Gastroesophageal sphincter (tissue), 4 donors: ENCODE measurements at regions not wholly inside any gene's neighbourhood (a gene's known extent, or its start where the extent isn't known, plus 50 kb on each side); places are given as distances from the start of the nearest gene placed in this dataset.

Source experiments
- ATAC-seq: fragments of 150-250 bp; one replicate; pipeline ENCODE4 v1.9.1; 2016; ENCODE audit warnings: mild to moderate bottlenecking, moderate library complexity
- H3K27ac ChIP-seq, 4 donors: fragments of 200-600 bp; sonication (generic) in 3 of 4; 1 replicate in 3 of 4; 2 replicates in 1 of 4; pipeline ENCODE4 v1.5.1; 2016 to 2019
- H3K27me3 ChIP-seq: fragments of 200-600 bp; sonication (generic); one replicate; pipeline ENCODE4 v1.5.1; 2019
- H3K36me3 ChIP-seq, 2 donors: fragments of 200-600 bp; sonication (generic); one replicate each; pipeline ENCODE4 v1.5.1; 2019; ENCODE audit warnings: control low read depth in 1 of 2
- H3K4me1 ChIP-seq, 3 donors: fragments of 200-600 bp; sonication (generic); 1 replicate in 2 of 3; 2 replicates in 1 of 3; pipeline ENCODE4 v1.5.1; 2016 to 2019; ENCODE audit warnings: control low read depth in 2 of 3
- H3K4me3 ChIP-seq, 2 donors: fragments of 200-600 bp; sonication (generic); one replicate each; pipeline ENCODE4 v1.5.1; 2019; ENCODE audit warnings: mild to moderate bottlenecking in 1 of 2, moderate library complexity in 1 of 2
- H3K9me3 ChIP-seq, 3 donors: fragments of 200-600 bp; sonication (generic); one replicate each; pipeline ENCODE4 v1.5.1; 2017 to 2019; ENCODE audit warnings: control low read depth in 2 of 3
- CTCF ChIP-seq, 4 experiments: fragments of 200-600 bp in 2 of 4; fragments of 450-650 bp in 2 of 4; sonication (generic) in 1 of 4; IDR thresholded peaks; one replicate each; pipeline ENCODE4 v1.5.1; 2017 to 2019; ENCODE audit warnings: antibody characterized with exemption in 4 of 4, mild to moderate bottlenecking in 2 of 4, moderate library complexity in 2 of 4
- EP300 ChIP-seq: sonication (generic); formaldehyde crosslinking; IDR thresholded peaks from one replicate; pipeline ENCODE4 v1.6.1; 2017; ENCODE audit warnings: antibody characterized with exemption, mild to moderate bottlenecking
- POLR2A ChIP-seq, 2 donors: fragments of 450-650 bp; IDR thresholded peaks; one replicate each; pipeline ENCODE4 v1.6.1; 2017; ENCODE audit warnings: antibody characterized with exemption in 2 of 2, mild to moderate bottlenecking in 2 of 2, moderate library complexity in 1 of 2
- POLR2AphosphoS5 ChIP-seq: sonication (generic); formaldehyde crosslinking; IDR thresholded peaks from one replicate; pipeline ENCODE4 v1.6.1; 2017; ENCODE audit warnings: antibody characterized with exemption
- WGBS, 2 donors: methylation state at CpG; one replicate each; pipeline ENCODE4 v1.1.5; 2018; ENCODE audit warnings: low coverage in 1 of 2; 5-methylcytosine and 5-hydroxymethylcytosine counted together

GRCh38 chr5:1951165-1951816 lies 68.6 kb upstream of the IRX4 start:
- Histone ChIP-seq H3K4me1 (peaks cover 0 to 16% (median 0%) of the 10 kb centered on the region in 3 donors), H3K27me3 (peaks cover 45% of the 10 kb centered on the region), H3K27ac (no peak overlapping the region), H3K4me3 (no peak overlapping the region), H3K36me3 (no peaks in the 10 kb centered on the region), H3K9me3 (no peaks in the 10 kb centered on the region)
- TF ChIP-seq EP300 (no peak), POLR2AphosphoS5 (no peak), POLR2A (IDR thresholded peaks at IDR 0.05) (no peak), CTCF (IDR thresholded peaks at IDR 0.05) (no peak)
- 82 to 94% methylated on average over 3 to 29 of the region's 54 CpGs for WGBS, 2 donors
- no peak for ATAC-seq

GRCh38 chr5:1950708-1951103 lies 68.0 kb upstream of the IRX4 start:
- no peak for TF ChIP-seq CTCF (IDR thresholded peaks at IDR 0.05)
- no peak for TF ChIP-seq EP300
- no peak for TF ChIP-seq POLR2AphosphoS5
- no peak for TF ChIP-seq POLR2A (IDR thresholded peaks at IDR 0.05)
- H3K4me1 ChIP-seq, result peaks cover 0 to 16% (median 0%) of the 10 kb centered on the region in 3 donors
- 91% methylated on average over 13 of the region's 22 CpGs; no CpG with 5 or more reads in 1 of the 2 donors for WGBS, 2 donors
- peaks cover 48% of the 10 kb centered on the region for H3K27me3 ChIP-seq
- no peak overlapping the region for H3K27ac ChIP-seq
- H3K4me3 ChIP-seq, result no peak overlapping the region
- ATAC-seq, result no peak
- H3K36me3 ChIP-seq, result no peaks in the 10 kb centered on the region
- H3K9me3 ChIP-seq, result no peaks in the 10 kb centered on the region

GRCh38 chr5:1950096-1950707 lies 67.5 kb upstream of the IRX4 start:
- 60% methylated on average over 4 of the region's 32 CpGs; no CpG with 5 or more reads in 1 of the 2 donors for WGBS, 2 donors
- peaks cover 53% of the 10 kb centered on the region for H3K27me3 ChIP-seq
- ATAC-seq, result no peak
- H3K4me3 ChIP-seq, result peak overlapping the region in 1 of 2 donors; percentile 34
- TF ChIP-seq POLR2AphosphoS5, result no peak
- no peak for TF ChIP-seq POLR2A (IDR thresholded peaks at IDR 0.05)
- no peak for TF ChIP-seq EP300
- TF ChIP-seq CTCF (IDR thresholded peaks at IDR 0.05), result no peak
- H3K27ac ChIP-seq, result no peak overlapping the region
- H3K4me1 ChIP-seq, result peaks cover 0 to 16% (median 0%) of the 10 kb centered on the region in 3 donors
- no peaks in the 10 kb centered on the region for H3K36me3 ChIP-seq
- H3K9me3 ChIP-seq, result no peaks in the 10 kb centered on the region

- H3K27ac ChIP-seq, result peak overlapping the region in 3 of 4 donors; percentile 17 to 51 (median 44)
- peaks cover 62% of the 10 kb centered on the region for H3K27me3 ChIP-seq
- H3K4me3 ChIP-seq, result peak overlapping the region in 1 of 2 donors; percentile 34
- no peak for ATAC-seq
- WGBS, 2 donors, result no CpG with 5 or more reads among the region's 18 CpGs
- peaks cover 0 to 16% (median 0%) of the 10 kb centered on the region in 3 donors for H3K4me1 ChIP-seq
- no peaks in the 10 kb centered on the region for H3K9me3 ChIP-seq
- no peaks in the 10 kb centered on the region for H3K36me3 ChIP-seq
- TF ChIP-seq CTCF (IDR thresholded peaks at IDR 0.05) (no peak), EP300 (no peak), POLR2AphosphoS5 (no peak), POLR2A (IDR thresholded peaks at IDR 0.05) (no peak)
Observed at GRCh38 chr5:1949253-1949652, 66.5 kb upstream of the IRX4 start.
